IMR-90 (cell line): ENCODE measurements at regions not wholly inside any gene's neighbourhood (a gene's known extent, or its start where the extent isn't known, plus 50 kb on each side); places are given as distances from the start of the nearest gene placed in this dataset.

Source experiments
- ATAC-seq: fragments of 200-7000 bp; cut with Tn5 transposase; 2 replicates; pipeline ENCODE4 v1.9.1; 2020; ENCODE audit warnings: low read depth, mild to moderate bottlenecking, moderate library complexity
- BruUV-seq: library from RNA; stranded (reverse); fragments of 400-500 nt; replicated peaks from 2 replicates; lab custom pipeline; 2021; lab: Mats Ljungman, UMichigan
- CTCF ChIA-PET: fragments of 300-600 bp; formaldehyde crosslinking; extraction: SDS; loops from one replicate; lab custom pipeline; 2021; ENCODE audit warnings: antibody characterized with exemption; lab: Yijun Ruan, JAX
- POLR2A ChIA-PET: fragments of 300-600 bp; sonication (Branson Sonifier 250); formaldehyde crosslinking; loops from one replicate; lab custom pipeline; 2022; ENCODE audit warnings: antibody characterized with exemption; ENCODE audit not compliant: unreplicated experiment; lab: Charles Lee
- DNase-seq: peaks from one replicate; pipeline ENCODE4 v3.0.0; 2013
- H2AFZ ChIP-seq: replicated peaks from 2 replicates; pipeline ENCODE3; 2013; ENCODE audit warnings: low read length, mild to moderate bottlenecking; ENCODE audit not compliant: poor library complexity
- H2AK5ac ChIP-seq: 2 replicates; pipeline ENCODE4 v1.6.1; 2013; ENCODE audit warnings: low read depth, low read length, inconsistent platforms
- H2AK9ac ChIP-seq: replicated peaks from 2 replicates; pipeline ENCODE3; 2013; ENCODE audit warnings: mild to moderate bottlenecking, low read depth, low read length, moderate library complexity; ENCODE audit not compliant: poor library complexity
- H2BK120ac ChIP-seq: 2 replicates; pipeline ENCODE4 v1.6.1; 2013; ENCODE audit warnings: low read depth, low read length, inconsistent platforms
- H2BK15ac ChIP-seq: 3 replicates; pipeline ENCODE4 v1.6.1; 2013; ENCODE audit warnings: low read depth, low read length, inconsistent platforms
- H2BK20ac ChIP-seq: 2 replicates; pipeline ENCODE4 v1.6.1; 2013; ENCODE audit warnings: low read depth, mild to moderate bottlenecking, inconsistent platforms, low read length, moderate library complexity
- H2BK5ac ChIP-seq: 2 replicates; pipeline ENCODE4 v1.6.1; 2013; ENCODE audit warnings: mild to moderate bottlenecking, low read depth, low read length, inconsistent platforms; ENCODE audit not compliant: poor library complexity, severe bottlenecking
- H3K14ac ChIP-seq: replicated peaks from 2 replicates; pipeline ENCODE4 v1.6.1; 2013; ENCODE audit warnings: low read depth, low read length, inconsistent platforms
- H3K18ac ChIP-seq: 2 replicates; pipeline ENCODE4 v1.6.1; 2013; ENCODE audit warnings: low read depth, low read length, control low read depth
- H3K23ac ChIP-seq: 2 replicates; pipeline ENCODE4 v1.6.1; 2013; ENCODE audit warnings: low read depth, low read length, inconsistent platforms
- H3K27ac ChIP-seq: 2 replicates; pipeline ENCODE4 v1.5.1; 2013; ENCODE audit warnings: mild to moderate bottlenecking, control low read depth, low read length; ENCODE audit not compliant: insufficient read depth
- H3K27me3 ChIP-seq: 2 replicates; pipeline ENCODE4 v1.6.1; 2013; ENCODE audit warnings: low read length; ENCODE audit not compliant: control insufficient read depth, insufficient read depth
- H3K36me3 ChIP-seq: 2 replicates; pipeline ENCODE4 v1.6.1; 2013; ENCODE audit warnings: low read length, mixed read lengths; ENCODE audit not compliant: control insufficient read depth, insufficient read depth
- H3K4ac ChIP-seq: 2 replicates; pipeline ENCODE4 v1.6.1; 2013; ENCODE audit warnings: low read depth, low read length, inconsistent platforms
- H3K4me1 ChIP-seq: 2 replicates; pipeline ENCODE4 v1.6.1; 2013; ENCODE audit warnings: low read length, mixed read lengths; ENCODE audit not compliant: control insufficient read depth, insufficient read depth
- H3K4me2 ChIP-seq: 2 replicates; pipeline ENCODE4 v1.6.1; 2013; ENCODE audit warnings: low read depth, mild to moderate bottlenecking, control low read depth, low read length, moderate library complexity
- H3K4me3 ChIP-seq: 2 replicates; pipeline ENCODE4 v1.5.1; 2013; ENCODE audit warnings: low read depth, mild to moderate bottlenecking, control low read depth, low read length, moderate library complexity; ENCODE audit not compliant: insufficient read depth
- H3K56ac ChIP-seq: 2 replicates; pipeline ENCODE4 v1.6.1; 2013; ENCODE audit warnings: low read length, inconsistent platforms; ENCODE audit not compliant: insufficient read depth; ENCODE audit errors: extremely low read depth
- H3K79me1 ChIP-seq, 2 experiments: 2 replicates each; pipeline ENCODE4 v1.6.1; 2013; ENCODE audit warnings: low read length in 2 of 2, inconsistent platforms in 1 of 2, low read depth in 1 of 2
- H3K9ac ChIP-seq: 2 replicates; pipeline ENCODE4 v1.6.1; 2013; ENCODE audit warnings: low read depth, low read length, control low read depth
- H3K9me1 ChIP-seq: 2 replicates; pipeline ENCODE4 v1.6.1; 2013; ENCODE audit warnings: low read length, inconsistent platforms; ENCODE audit not compliant: insufficient read depth
- H3K9me3 ChIP-seq: 2 replicates; pipeline ENCODE4 v1.6.1; 2013; ENCODE audit warnings: low read length; ENCODE audit not compliant: control insufficient read depth, insufficient read depth
- H4K20me1 ChIP-seq: 2 replicates; pipeline ENCODE4 v1.6.1; 2013; ENCODE audit warnings: low read length, inconsistent platforms; ENCODE audit not compliant: insufficient read depth
- H4K5ac ChIP-seq: 2 replicates; pipeline ENCODE4 v1.6.1; 2013; ENCODE audit warnings: mild to moderate bottlenecking, low read depth, low read length, control low read depth
- H4K8ac ChIP-seq, 2 experiments: 2 replicates each; pipeline ENCODE4 v1.6.1; 2013; ENCODE audit warnings: low read depth in 2 of 2, low read length in 2 of 2, control low read depth in 1 of 2, inconsistent platforms in 1 of 2
- H4K91ac ChIP-seq: 2 replicates; pipeline ENCODE4 v1.6.1; 2013; ENCODE audit warnings: low read depth, low read length, inconsistent platforms; ENCODE audit not compliant: insufficient read depth
- BHLHE40 ChIP-seq: fragments of 150-350 bp; IDR thresholded peaks from 2 replicates; pipeline ENCODE4 v1.6.1; 2016; ENCODE audit warnings: mild to moderate bottlenecking, low read depth, low read length
- CHD1 ChIP-seq: IDR thresholded peaks from 2 replicates; pipeline ENCODE4 v1.6.1; 2012; ENCODE audit warnings: low read depth, low read length, improper control_type of control experiment
- MXI1 ChIP-seq: IDR thresholded peaks from 2 replicates; pipeline ENCODE4 v1.6.1; 2012; ENCODE audit warnings: low read depth, mild to moderate bottlenecking, low read length, moderate library complexity, borderline replicate concordance
- NFE2L2 ChIP-seq: fragments of 150-350 bp; IDR thresholded peaks from 2 replicates; pipeline ENCODE4 v1.6.1; 2016; ENCODE audit warnings: low read depth, mild to moderate bottlenecking, low read length
- WGBS, 2 experiments: methylation state at CpG; one replicate each; pipeline versions ENCODE4 v1.1.5 to v1.1.7; 2013; ENCODE audit warnings: missing lambda C conversion rate in 2 of 2; ENCODE audit not compliant: insufficient read length in 1 of 2; ENCODE audit errors: extremely low coverage in 2 of 2; 5-methylcytosine and 5-hydroxymethylcytosine counted together
- dilution Hi-C: fragments of 300-500 bp; cut with HindIII; formaldehyde crosslinking; loops from one replicate; pipeline ENCODE4 v1.14.3; 2018; ENCODE audit warnings: low sequenced_read_pairs; ENCODE audit not compliant: unreplicated experiment
- in situ Hi-C: fragments of 300-500 bp; cut with MboI; formaldehyde crosslinking; loops from 3 replicates; pipeline ENCODE4 v1.14.3; 2019; ENCODE audit warnings: low sequenced_read_pairs, inconsistent platforms, mixed read lengths
- intact Hi-C: fragments of 100-400 bp; cut with micrococcal nuclease; formaldehyde crosslinking; loops from 2 replicates; pipeline ENCODE4 v1.10.0; 2022
- TF ChIP-seq, protein P1 (sequence below): fragments of 150-350 bp; IDR thresholded peaks from 2 replicates; pipeline ENCODE4 v1.6.1; 2017; ENCODE audit warnings: mild to moderate bottlenecking, antibody characterized with exemption, low read length, low read depth

- ChIA-PET POLR2A (no interaction called here), CTCF (no interaction called here)
- Histone ChIP-seq H3K27me3 (no peaks in the 10 kb centered on the region), H2BK20ac (no peak overlapping the region), H4K8ac (no peak overlapping the region), H4K20me1 (no peaks in the 10 kb centered on the region), H2BK5ac (no peak overlapping the region), H3K9me3 (peaks cover 14% of the 10 kb centered on the region), H2AK9ac (no peak overlapping the region), H3K27ac (no peak overlapping the region), H2AK5ac (no peak overlapping the region), H3K9ac (no peak overlapping the region), H3K79me1 (no peaks in the 10 kb centered on the region), H3K4me2 (no peak overlapping the region), H3K56ac (no peak overlapping the region), H3K14ac (no peak overlapping the region), H3K23ac (no peak overlapping the region), H2BK15ac (no peak overlapping the region), H3K4me3 (no peak overlapping the region), H4K91ac (no peak overlapping the region), H3K4me1 (no peaks in the 10 kb centered on the region), H3K9me1 (no peaks in the 10 kb centered on the region), H2AFZ (no peak overlapping the region), H3K4ac (no peak overlapping the region), H2BK120ac (no peak overlapping the region), H4K5ac (no peak overlapping the region), H3K36me3 (no peaks in the 10 kb centered on the region), H3K18ac (no peak overlapping the region)
- TF ChIP-seq BHLHE40 (no peak), MXI1 (no peak), CHD1 (no peak), NFE2L2 (no peak)
- TF ChIP-seq, protein P1, sequence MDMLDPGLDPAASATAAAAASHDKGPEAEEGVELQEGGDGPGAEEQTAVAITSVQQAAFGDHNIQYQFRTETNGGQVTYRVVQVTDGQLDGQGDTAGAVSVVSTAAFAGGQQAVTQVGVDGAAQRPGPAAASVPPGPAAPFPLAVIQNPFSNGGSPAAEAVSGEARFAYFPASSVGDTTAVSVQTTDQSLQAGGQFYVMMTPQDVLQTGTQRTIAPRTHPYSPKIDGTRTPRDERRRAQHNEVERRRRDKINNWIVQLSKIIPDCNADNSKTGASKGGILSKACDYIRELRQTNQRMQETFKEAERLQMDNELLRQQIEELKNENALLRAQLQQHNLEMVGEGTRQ, result no peak
- no CpG with 5 or more reads among the region's 3 CpGs for WGBS, 2 experiments
- ATAC-seq (no peak), DNase-seq (no peak)
- dilution Hi-C loops, result no loop called here
- in situ Hi-C loops, result no loop called here
- no TSS peak for BruUV-seq
- intact Hi-C loops, result no loop called here
These were observed 120.0 kb upstream of the THSD7B start for GRCh38 chr2:136645236-136645828.
